H9 (cell line): ENCODE measurements at regions not wholly inside any gene's neighbourhood (a gene's known extent, or its start where the extent isn't known, plus 50 kb on each side); places are given as distances from the start of the nearest gene placed in this dataset.

Experiments
- DNase-seq: peaks from one replicate; pipeline ENCODE4 v3.0.0-alpha.2; 2017
- H2AFZ ChIP-seq: one replicate; pipeline ENCODE4 v1.6.1; 2013; ENCODE audit warnings: mild to moderate bottlenecking, low read length, control low read depth, moderate library complexity
- H2AK5ac ChIP-seq: 2 replicates; pipeline ENCODE4 v1.6.1; 2013; ENCODE audit warnings: low read length, control low read depth, mixed read lengths; ENCODE audit not compliant: insufficient read length
- H2BK120ac ChIP-seq: one replicate; pipeline ENCODE4 v1.6.1; 2013; ENCODE audit warnings: low read depth, mild to moderate bottlenecking, low read length, control low read depth, inconsistent platforms; ENCODE audit not compliant: poor library complexity, severe bottlenecking
- H2BK12ac ChIP-seq: 2 replicates; pipeline ENCODE4 v1.6.1; 2013; ENCODE audit warnings: low read length, control low read depth, mixed read lengths, low read depth; ENCODE audit not compliant: insufficient read length
- H2BK15ac ChIP-seq: 2 replicates; pipeline ENCODE4 v1.6.1; 2013; ENCODE audit warnings: low read depth, low read length, control low read depth
- H2BK20ac ChIP-seq: one replicate; pipeline ENCODE4 v1.6.1; 2013; ENCODE audit warnings: low read depth, mild to moderate bottlenecking, low read length, control low read depth, inconsistent platforms; ENCODE audit not compliant: poor library complexity, severe bottlenecking
- H2BK5ac ChIP-seq: 2 replicates; pipeline ENCODE4 v1.6.1; 2013; ENCODE audit warnings: low read length, control low read depth, mixed read lengths; ENCODE audit not compliant: insufficient read length
- H3K14ac ChIP-seq: 2 replicates; pipeline ENCODE4 v1.6.1; 2013; ENCODE audit warnings: low read length, control low read depth; ENCODE audit not compliant: insufficient read depth
- H3K18ac ChIP-seq: 2 replicates; pipeline ENCODE4 v1.6.1; 2013; ENCODE audit warnings: low read depth, mild to moderate bottlenecking, mixed read lengths, low read length, control low read depth; ENCODE audit not compliant: insufficient read length
- H3K23ac ChIP-seq: 2 replicates; pipeline ENCODE4 v1.6.1; 2013; ENCODE audit warnings: low read length, control low read depth, mixed read lengths, low read depth; ENCODE audit not compliant: insufficient read length
- H3K23me2 ChIP-seq: 2 replicates; pipeline ENCODE4 v1.6.1; 2013; ENCODE audit warnings: low read depth, mild to moderate bottlenecking, mixed read lengths, low read length, control low read depth; ENCODE audit not compliant: insufficient read length, poor library complexity, severe bottlenecking
- H3K27ac ChIP-seq: 2 replicates; pipeline ENCODE4 v1.5.1; 2013; ENCODE audit warnings: low read length, control low read depth, mixed read lengths, low read depth; ENCODE audit not compliant: insufficient read length
- H3K27me3 ChIP-seq: 2 replicates; pipeline ENCODE4 v1.6.1; 2013; ENCODE audit warnings: low read length, control low read depth, inconsistent platforms; ENCODE audit not compliant: insufficient read depth
- H3K4ac ChIP-seq: 2 replicates; pipeline ENCODE4 v1.6.1; 2013; ENCODE audit warnings: low read depth, mild to moderate bottlenecking, control low read depth, inconsistent platforms, low read length, moderate library complexity
- H3K4me1 ChIP-seq: 2 replicates; pipeline ENCODE4 v1.6.1; 2013; ENCODE audit warnings: low read length, control low read depth, inconsistent platforms; ENCODE audit not compliant: insufficient read depth
- H3K4me2 ChIP-seq: 2 replicates; pipeline ENCODE4 v1.6.1; 2013; ENCODE audit warnings: low read length, control low read depth, mixed read lengths; ENCODE audit not compliant: insufficient read length, insufficient read depth
- H3K56ac ChIP-seq: 2 replicates; pipeline ENCODE4 v1.6.1; 2013; ENCODE audit warnings: low read depth, mild to moderate bottlenecking, mixed read lengths, low read length, control low read depth; ENCODE audit not compliant: insufficient read length
- H3K79me1 ChIP-seq: 2 replicates; pipeline ENCODE4 v1.6.1; 2013; ENCODE audit warnings: low read depth, mild to moderate bottlenecking, moderate library complexity, low read length, control low read depth, inconsistent platforms; ENCODE audit not compliant: insufficient read depth, poor library complexity, severe bottlenecking
- H3K79me2 ChIP-seq: 2 replicates; pipeline ENCODE4 v1.6.1; 2013; ENCODE audit warnings: low read length, control low read depth, inconsistent platforms; ENCODE audit not compliant: insufficient read depth
- H3K9ac ChIP-seq: 2 replicates; pipeline ENCODE4 v1.6.1; 2013; ENCODE audit warnings: low read length, control low read depth, mixed read lengths; ENCODE audit not compliant: insufficient read length; ENCODE audit errors: extremely low read depth
- H3K9me3 ChIP-seq: one replicate; pipeline ENCODE4 v1.6.1; 2013; ENCODE audit warnings: low read depth, low read length, inconsistent platforms; ENCODE audit not compliant: control insufficient read depth
- H3T11ph ChIP-seq: one replicate; pipeline ENCODE4 v1.6.1; 2013; ENCODE audit warnings: mild to moderate bottlenecking, low read length, control low read depth, inconsistent platforms
- H4K20me1 ChIP-seq: one replicate; pipeline ENCODE4 v1.6.1; 2013; ENCODE audit not compliant: control insufficient read depth, insufficient read length, insufficient read depth
- H4K5ac ChIP-seq: 2 replicates; pipeline ENCODE4 v1.6.1; 2013; ENCODE audit warnings: low read depth, mild to moderate bottlenecking, mixed read lengths, low read length, control low read depth; ENCODE audit not compliant: insufficient read length
- H4K8ac ChIP-seq: replicated peaks from 2 replicates; pipeline ENCODE4 v1.6.1; 2013; ENCODE audit warnings: low read length, control low read depth, mixed read lengths, low read depth; ENCODE audit not compliant: insufficient read length
- H4K91ac ChIP-seq: 2 replicates; pipeline ENCODE4 v1.6.1; 2013; ENCODE audit warnings: low read depth, mild to moderate bottlenecking, moderate library complexity, mixed read lengths, low read length, control low read depth; ENCODE audit not compliant: insufficient read length
- H3K27ac Mint-ChIP-seq, 3 experiments: 2 replicates in 2 of 3; 3 replicates in 1 of 3; pipeline ENCODE4 v1.8.0; 2020 to 2021; ENCODE audit warnings: mixed read lengths in 3 of 3, mild to moderate bottlenecking in 1 of 3, moderate library complexity in 1 of 3
- H3K27me3 Mint-ChIP-seq: 2 replicates; pipeline ENCODE4 v1.8.0; 2021; ENCODE audit warnings: low read depth, mild to moderate bottlenecking, moderate library complexity, mixed read lengths
- H3K36me3 Mint-ChIP-seq, 3 experiments: 2 replicates in 2 of 3; 3 replicates in 1 of 3; pipeline ENCODE4 v1.8.0; 2020 to 2021; ENCODE audit warnings: low read depth in 3 of 3, mixed read lengths in 3 of 3; ENCODE audit not compliant: insufficient read depth in 1 of 3
- H3K4me1 Mint-ChIP-seq, 2 experiments: 2 replicates each; pipeline ENCODE4 v1.8.0; 2020; ENCODE audit warnings: mixed read lengths in 2 of 2
- H3K4me3 Mint-ChIP-seq, 2 experiments: 2 replicates in 1 of 2; 3 replicates in 1 of 2; pipeline ENCODE4 v1.8.0; 2020 to 2021; ENCODE audit warnings: mild to moderate bottlenecking in 2 of 2, mixed read lengths in 2 of 2, moderate library complexity in 1 of 2
- H3K9me3 Mint-ChIP-seq, 2 experiments: 2 replicates in 1 of 2; 3 replicates in 1 of 2; pipeline ENCODE4 v1.8.0; 2020; ENCODE audit warnings: mild to moderate bottlenecking in 2 of 2, mixed read lengths in 2 of 2, moderate library complexity in 1 of 2
- WGBS: extraction: QIAGEN DNeasy Blood & Tissue Kit; methylation state at CpG from one replicate; pipeline ENCODE4 v1.1.7; 2013; ENCODE audit warnings: missing lambda C conversion rate, low lambda C conversion rate, mixed read lengths; ENCODE audit not compliant: insufficient read length; ENCODE audit errors: extremely low coverage; 5-methylcytosine and 5-hydroxymethylcytosine counted together
- TF ChIP-seq, protein P1 (sequence below): fragments of 200-600 bp; sonication (generic); conservative IDR thresholded peaks from 3 replicates; pipeline ENCODE4 v1.8.0; 2021; ENCODE audit warnings: antibody characterized with exemption, mild to moderate bottlenecking

DNA sequence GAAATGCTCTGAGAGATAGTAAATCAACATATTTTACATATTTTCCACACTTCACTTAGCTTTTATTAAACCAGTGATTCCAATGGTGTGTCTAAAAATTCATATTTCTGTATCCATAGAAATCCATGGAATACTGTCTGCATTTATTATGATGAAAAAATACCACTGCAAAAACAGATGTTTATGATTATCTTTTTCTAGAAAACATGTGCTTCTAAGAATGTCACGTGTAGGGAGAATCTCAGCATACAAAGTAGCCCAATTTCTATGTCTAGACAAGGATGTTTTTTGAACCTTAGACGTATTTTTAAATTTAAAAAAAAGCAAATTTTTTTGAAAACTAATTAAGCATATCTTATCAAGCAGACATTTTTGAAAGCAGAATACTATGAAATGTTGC lies 622.4 kb downstream of the TENT5A start:
- Histone ChIP-seq H4K91ac (no peak overlapping the region), H3K18ac (no peak overlapping the region), H2BK20ac (no peak overlapping the region), H3K23ac (no peak overlapping the region), H2BK15ac (no peak overlapping the region), H4K5ac (no peak overlapping the region), H3K27me3 (no peaks in the 10 kb centered on the region), H3K4me1 (no peaks in the 10 kb centered on the region), H3K9me3 (no peaks in the 10 kb centered on the region), H3T11ph (no peak overlapping the region), H4K20me1 (no peaks in the 10 kb centered on the region), H2BK12ac (no peak overlapping the region), H3K14ac (no peak overlapping the region), H3K4ac (no peak overlapping the region), H2BK5ac (no peak overlapping the region), H2AFZ (no peak overlapping the region), H3K4me2 (no peak overlapping the region), H3K9ac (no peak overlapping the region), H3K23me2 (no peaks in the 10 kb centered on the region), H2BK120ac (no peak overlapping the region), H3K56ac (no peak overlapping the region), H3K27ac (no peak overlapping the region), H2AK5ac (no peak overlapping the region), H4K8ac (no peak overlapping the region), H3K79me2 (no peaks in the 10 kb centered on the region), H3K79me1 (no peaks in the 10 kb centered on the region)
- H3K27ac Mint-ChIP-seq: no peak overlapping the region
- H3K4me3 Mint-ChIP-seq: no peak overlapping the region
- DNase-seq: no peak
- H3K9me3 Mint-ChIP-seq: peaks cover 0 to under 1% of the 10 kb centered on the region in 2 experiments; a peak in 1 of 5 replicates
- WGBS: no CpG with 5 or more reads among the region's 2 CpGs
- no peaks in the 10 kb centered on the region for H3K27me3 Mint-ChIP-seq
- no peaks in the 10 kb centered on the region for H3K36me3 Mint-ChIP-seq
- no peaks in the 10 kb centered on the region for H3K4me1 Mint-ChIP-seq
- TF ChIP-seq, protein P1, sequence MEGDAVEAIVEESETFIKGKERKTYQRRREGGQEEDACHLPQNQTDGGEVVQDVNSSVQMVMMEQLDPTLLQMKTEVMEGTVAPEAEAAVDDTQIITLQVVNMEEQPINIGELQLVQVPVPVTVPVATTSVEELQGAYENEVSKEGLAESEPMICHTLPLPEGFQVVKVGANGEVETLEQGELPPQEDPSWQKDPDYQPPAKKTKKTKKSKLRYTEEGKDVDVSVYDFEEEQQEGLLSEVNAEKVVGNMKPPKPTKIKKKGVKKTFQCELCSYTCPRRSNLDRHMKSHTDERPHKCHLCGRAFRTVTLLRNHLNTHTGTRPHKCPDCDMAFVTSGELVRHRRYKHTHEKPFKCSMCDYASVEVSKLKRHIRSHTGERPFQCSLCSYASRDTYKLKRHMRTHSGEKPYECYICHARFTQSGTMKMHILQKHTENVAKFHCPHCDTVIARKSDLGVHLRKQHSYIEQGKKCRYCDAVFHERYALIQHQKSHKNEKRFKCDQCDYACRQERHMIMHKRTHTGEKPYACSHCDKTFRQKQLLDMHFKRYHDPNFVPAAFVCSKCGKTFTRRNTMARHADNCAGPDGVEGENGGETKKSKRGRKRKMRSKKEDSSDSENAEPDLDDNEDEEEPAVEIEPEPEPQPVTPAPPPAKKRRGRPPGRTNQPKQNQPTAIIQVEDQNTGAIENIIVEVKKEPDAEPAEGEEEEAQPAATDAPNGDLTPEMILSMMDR: no peak
